ENCODE measurements at regions not wholly inside any gene's neighbourhood (a gene's known extent, or its start where the extent isn't known, plus 50 kb on each side); places are given as distances from the start of the nearest gene placed in this dataset.
A peak's percentile ranks its signal among the peaks of the same experiment; 100 is the strongest.

DNA sequence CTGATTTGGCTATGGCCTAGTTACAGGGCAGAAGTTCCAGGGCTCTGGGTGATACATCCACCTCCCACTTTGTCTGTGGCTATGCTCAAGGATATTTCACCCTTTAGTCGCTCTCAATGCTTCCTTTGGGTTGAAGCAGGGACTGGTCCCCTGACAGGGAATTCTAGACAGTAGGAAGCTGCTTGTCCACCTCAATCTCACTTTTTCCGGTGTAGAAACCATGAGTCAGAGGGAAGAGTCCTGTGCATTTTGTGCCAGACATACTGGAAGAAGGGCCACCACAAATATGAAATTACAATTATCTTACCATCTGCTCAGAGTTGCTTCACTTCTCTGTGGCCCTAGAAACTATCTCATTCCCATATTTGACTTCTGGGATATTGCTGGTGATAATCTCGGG lies 413.7 kb upstream of the FAT3 start:
- H3K27me3 Mint-ChIP-seq (ENCODE audit: low read depth), result no peaks in the 10 kb centered on the region
- H3K36me3 Mint-ChIP-seq, result no peaks in the 10 kb centered on the region
- TF ChIP-seq, protein P1, sequence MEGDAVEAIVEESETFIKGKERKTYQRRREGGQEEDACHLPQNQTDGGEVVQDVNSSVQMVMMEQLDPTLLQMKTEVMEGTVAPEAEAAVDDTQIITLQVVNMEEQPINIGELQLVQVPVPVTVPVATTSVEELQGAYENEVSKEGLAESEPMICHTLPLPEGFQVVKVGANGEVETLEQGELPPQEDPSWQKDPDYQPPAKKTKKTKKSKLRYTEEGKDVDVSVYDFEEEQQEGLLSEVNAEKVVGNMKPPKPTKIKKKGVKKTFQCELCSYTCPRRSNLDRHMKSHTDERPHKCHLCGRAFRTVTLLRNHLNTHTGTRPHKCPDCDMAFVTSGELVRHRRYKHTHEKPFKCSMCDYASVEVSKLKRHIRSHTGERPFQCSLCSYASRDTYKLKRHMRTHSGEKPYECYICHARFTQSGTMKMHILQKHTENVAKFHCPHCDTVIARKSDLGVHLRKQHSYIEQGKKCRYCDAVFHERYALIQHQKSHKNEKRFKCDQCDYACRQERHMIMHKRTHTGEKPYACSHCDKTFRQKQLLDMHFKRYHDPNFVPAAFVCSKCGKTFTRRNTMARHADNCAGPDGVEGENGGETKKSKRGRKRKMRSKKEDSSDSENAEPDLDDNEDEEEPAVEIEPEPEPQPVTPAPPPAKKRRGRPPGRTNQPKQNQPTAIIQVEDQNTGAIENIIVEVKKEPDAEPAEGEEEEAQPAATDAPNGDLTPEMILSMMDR (IDR thresholded peaks at IDR 0.05; ENCODE audit: unreplicated experiment), result no peak
- H3K4me3 Mint-ChIP-seq, result no peak overlapping the region
- DNase-seq (ENCODE audit: low spot score in 2 of 2, unreplicated experiment in 2 of 2), result no peak
- no peaks in the 10 kb centered on the region for H3K4me1 Mint-ChIP-seq
- H3K9me3 Mint-ChIP-seq, result peaks cover 15% of the 10 kb centered on the region
- H3K27ac Mint-ChIP-seq, result no peak overlapping the region

GRCh38 chr11:91805293-91805692 lies 419.3 kb upstream of the FAT3 start:
- peaks cover 15% of the 10 kb centered on the region for H3K9me3 Mint-ChIP-seq
- H3K4me3 Mint-ChIP-seq, result no peak overlapping the region
- no peaks in the 10 kb centered on the region for H3K36me3 Mint-ChIP-seq
- TF ChIP-seq, protein P1 (IDR thresholded peaks at IDR 0.05; ENCODE audit: unreplicated experiment), result no peak
- DNase-seq (ENCODE audit: low spot score in 2 of 2, unreplicated experiment in 2 of 2), result no peak
- no peak overlapping the region for H3K27ac Mint-ChIP-seq
- H3K27me3 Mint-ChIP-seq (ENCODE audit: low read depth), result no peaks in the 10 kb centered on the region
- H3K4me1 Mint-ChIP-seq, result peaks cover 28% of the 10 kb centered on the region

GRCh38 chr11:91804042-91804441 lies 420.6 kb upstream of the FAT3 start:
- peaks cover 28% of the 10 kb centered on the region for H3K4me1 Mint-ChIP-seq

GRCh38 chr11:91802475-91802874 lies 422.1 kb upstream of the FAT3 start:
- Mint-ChIP-seq H3K9me3 (peaks cover 5% of the 10 kb centered on the region), H3K27me3 (ENCODE audit: low read depth) (no peaks in the 10 kb centered on the region), H3K36me3 (no peaks in the 10 kb centered on the region), H3K4me3 (no peak overlapping the region), H3K4me1 (peaks cover 30% of the 10 kb centered on the region), H3K27ac (no peak overlapping the region)
- DNase-seq (ENCODE audit: low spot score in 2 of 2, unreplicated experiment in 2 of 2), result no peak
- TF ChIP-seq, protein P1 (IDR thresholded peaks at IDR 0.05; ENCODE audit: unreplicated experiment), result no peak

More at GRCh38 chr11:91804042-91804441, 420.6 kb upstream of the FAT3 start:
- no peak overlapping the region for H3K4me3 Mint-ChIP-seq
- peaks cover 6% of the 10 kb centered on the region for H3K9me3 Mint-ChIP-seq
- TF ChIP-seq, protein P1 (IDR thresholded peaks at IDR 0.05; ENCODE audit: unreplicated experiment), result no peak
- H3K27ac Mint-ChIP-seq, result peak overlapping the region; percentile 35
- DNase-seq (ENCODE audit: low spot score in 2 of 2, unreplicated experiment in 2 of 2), result no peak
- H3K36me3 Mint-ChIP-seq, result no peaks in the 10 kb centered on the region
- no peaks in the 10 kb centered on the region for H3K27me3 Mint-ChIP-seq (ENCODE audit: low read depth)

DNA sequence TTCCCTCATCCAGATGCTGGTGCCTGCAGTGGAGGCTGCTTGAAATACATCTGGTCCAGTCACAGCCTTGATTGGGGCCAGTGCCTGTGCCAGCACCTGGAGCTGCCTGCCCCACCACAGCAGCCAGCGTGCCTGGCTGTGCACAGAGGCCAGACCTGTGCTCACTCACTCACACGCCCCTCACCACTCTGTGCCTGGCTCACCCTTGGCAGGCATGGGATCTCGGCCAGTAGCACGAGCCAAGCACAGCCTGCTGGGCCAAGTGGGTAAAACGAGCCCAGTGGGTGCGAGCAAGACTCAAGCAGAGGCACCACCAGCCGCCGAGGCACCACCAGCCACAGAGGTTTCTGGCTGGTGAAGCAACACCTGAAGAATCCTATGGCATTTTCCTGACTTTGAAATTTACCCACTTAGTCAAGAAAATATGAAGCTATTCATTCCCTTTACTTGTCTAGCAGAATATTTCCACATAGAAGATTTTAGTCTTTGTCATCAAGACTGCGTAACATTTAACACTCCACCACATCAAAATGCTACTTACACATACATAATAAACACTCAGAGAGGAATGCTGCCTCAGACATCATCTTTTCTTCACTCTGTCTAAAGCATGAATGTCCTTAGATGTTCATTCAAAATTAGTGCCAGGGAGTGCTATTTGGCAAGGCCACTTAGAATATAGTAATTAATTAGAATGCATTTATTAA lies 424.3 kb upstream of the FAT3 start:
- Mint-ChIP-seq H3K27ac (no peak overlapping the region), H3K4me3 (no peak overlapping the region), H3K36me3 (no peaks in the 10 kb centered on the region), H3K9me3 (no peaks in the 10 kb centered on the region), H3K27me3 (ENCODE audit: low read depth) (no peaks in the 10 kb centered on the region), H3K4me1 (peaks cover 37% of the 10 kb centered on the region)
- TF ChIP-seq, protein P1 (IDR thresholded peaks at IDR 0.05; ENCODE audit: unreplicated experiment), result no peak
- DNase-seq (ENCODE audit: low spot score in 2 of 2, unreplicated experiment in 2 of 2), result no peak

Data from mesothelial cell of epicardium (in vitro differentiated cells).